ENCODE measurements at regions not wholly inside any gene's neighbourhood (a gene's known extent, or its start where the extent isn't known, plus 50 kb on each side); places are given as distances from the start of the nearest gene placed in this dataset.

- Histone ChIP-seq H3F3A (ENCODE audit: insufficient read depth) (no peaks in the 10 kb centered on the region), H3K9me3 (ENCODE audit: insufficient read depth, low read length) (no peaks in the 10 kb centered on the region), H2AFZ (ENCODE audit: low read depth, low read length, severe bottlenecking) (no peak overlapping the region), H3K27me3 (ENCODE audit: low read length) (no peaks in the 10 kb centered on the region), H3K4me2 (ENCODE audit: low read depth, low read length, poor library complexity, severe bottlenecking) (no peak overlapping the region), H3K36me3 (ENCODE audit: low read length) (no peaks in the 10 kb centered on the region), H3K9ac (ENCODE audit: low read length) (no peak overlapping the region), H3K4me3 (ENCODE audit: insufficient read depth, low read length, poor library complexity, severe bottlenecking) (no peak overlapping the region), H3K9me2 (replicated peaks; ENCODE audit: insufficient read depth, low read length) (no peaks in the 10 kb centered on the region), H4K20me1 (ENCODE audit: low read depth, low read length) (no peaks in the 10 kb centered on the region), H3K79me2 (ENCODE audit: insufficient read depth, low read length) (no peaks in the 10 kb centered on the region), H3K27ac (ENCODE audit: low read depth, low read length) (no peak overlapping the region)
- TF ChIP-seq CTCF (IDR thresholded peaks at IDR 0.05; ENCODE audit: insufficient read depth, low read length, poor library complexity, severe bottlenecking) (no peak), EZH2phosphoT487 (conservative IDR thresholded peaks at IDR 0.05; ENCODE audit: low read length) (no peak)
Measured at GRCh38 chr3:18092726-18093125, 332.4 kb downstream of the SATB1 start.

- Histone ChIP-seq H3K36me3 (ENCODE audit: low read length) (no peaks in the 10 kb centered on the region), H3K9ac (ENCODE audit: low read length) (no peak overlapping the region), H3K27ac (ENCODE audit: low read depth, low read length) (no peak overlapping the region), H4K20me1 (ENCODE audit: low read depth, low read length) (no peaks in the 10 kb centered on the region), H3K9me2 (replicated peaks; ENCODE audit: insufficient read depth, low read length) (no peaks in the 10 kb centered on the region), H3F3A (ENCODE audit: insufficient read depth) (no peaks in the 10 kb centered on the region), H3K4me3 (ENCODE audit: insufficient read depth, low read length, poor library complexity, severe bottlenecking) (no peak overlapping the region), H3K9me3 (ENCODE audit: insufficient read depth, low read length) (no peaks in the 10 kb centered on the region), H3K79me2 (ENCODE audit: insufficient read depth, low read length) (no peaks in the 10 kb centered on the region), H2AFZ (ENCODE audit: low read depth, low read length, severe bottlenecking) (no peak overlapping the region), H3K4me2 (ENCODE audit: low read depth, low read length, poor library complexity, severe bottlenecking) (no peak overlapping the region), H3K27me3 (ENCODE audit: low read length) (no peaks in the 10 kb centered on the region)
- TF ChIP-seq CTCF (IDR thresholded peaks at IDR 0.05; ENCODE audit: insufficient read depth, low read length, poor library complexity, severe bottlenecking): no peak
- no peak for TF ChIP-seq EZH2phosphoT487 (conservative IDR thresholded peaks at IDR 0.05; ENCODE audit: low read length)
Measured at GRCh38 chr3:18090377-18090776, 334.8 kb downstream of the SATB1 start.

GRCh38 chr3:18087988-18088387 lies 337.2 kb downstream of the SATB1 start:
- TF ChIP-seq CTCF (IDR thresholded peaks at IDR 0.05; ENCODE audit: insufficient read depth, low read length, poor library complexity, severe bottlenecking) (no peak), EZH2phosphoT487 (conservative IDR thresholded peaks at IDR 0.05; ENCODE audit: low read length) (no peak)
- H3K4me2 ChIP-seq (ENCODE audit: low read depth, low read length, poor library complexity, severe bottlenecking): no peak overlapping the region

More at GRCh38 chr3:18087988-18088387, 337.2 kb downstream of the SATB1 start:
- H3K79me2 ChIP-seq (ENCODE audit: insufficient read depth, low read length): no peaks in the 10 kb centered on the region
- no peaks in the 10 kb centered on the region for H4K20me1 ChIP-seq (ENCODE audit: low read depth, low read length)
- no peak overlapping the region for H3K27ac ChIP-seq (ENCODE audit: low read depth, low read length)
- H3K9ac ChIP-seq (ENCODE audit: low read length): no peak overlapping the region
- H3K9me2 ChIP-seq (replicated peaks; ENCODE audit: insufficient read depth, low read length): no peaks in the 10 kb centered on the region
- H2AFZ ChIP-seq (ENCODE audit: low read depth, low read length, severe bottlenecking): no peak overlapping the region
- no peak overlapping the region for H3K4me3 ChIP-seq (ENCODE audit: insufficient read depth, low read length, poor library complexity, severe bottlenecking)
- no peaks in the 10 kb centered on the region for H3F3A ChIP-seq (ENCODE audit: insufficient read depth)
- H3K9me3 ChIP-seq (ENCODE audit: insufficient read depth, low read length): no peaks in the 10 kb centered on the region
- H3K36me3 ChIP-seq (ENCODE audit: low read length): no peaks in the 10 kb centered on the region
- H3K27me3 ChIP-seq (ENCODE audit: low read length): no peaks in the 10 kb centered on the region

Measured in SU-DHL-6 (cell line).